ENCODE measurements at regions not wholly inside any gene's neighbourhood (a gene's known extent, or its start where the extent isn't known, plus 50 kb on each side); places are given as distances from the start of the nearest gene placed in this dataset.

DNA sequence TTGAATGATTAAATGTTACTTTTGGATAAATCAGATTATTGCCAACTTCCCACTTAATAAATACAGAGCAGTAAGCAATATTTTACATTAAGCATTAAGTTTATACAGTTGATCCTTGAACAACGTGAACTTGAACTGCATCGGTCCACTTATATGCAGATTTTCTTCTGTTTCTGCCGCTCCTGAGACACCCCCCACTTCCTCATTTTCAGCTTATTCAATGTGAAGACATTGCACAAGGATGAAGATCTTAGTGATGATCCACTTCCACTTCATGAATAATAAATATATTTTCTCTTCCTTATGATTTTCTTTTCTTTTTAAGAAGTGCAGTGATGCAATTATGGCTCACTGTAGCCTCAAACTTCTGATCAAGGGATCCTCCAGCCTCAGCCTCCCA is 167.2 kb downstream of the LINC00237 start:
- Histone ChIP-seq H3K36me3 (no peaks in the 10 kb centered on the region), H3K27ac (no peak overlapping the region), H3K9me3 (ENCODE audit: low read depth) (no peaks in the 10 kb centered on the region), H3K4me1 (ENCODE audit: low read depth) (no peaks in the 10 kb centered on the region), H3K4me3 (no peak overlapping the region), H3K27me3 (no peaks in the 10 kb centered on the region)
- DNase-seq (ENCODE audit: low read depth in 1 of 2, low spot score in 1 of 2), result no peak
- TF ChIP-seq, protein P1, sequence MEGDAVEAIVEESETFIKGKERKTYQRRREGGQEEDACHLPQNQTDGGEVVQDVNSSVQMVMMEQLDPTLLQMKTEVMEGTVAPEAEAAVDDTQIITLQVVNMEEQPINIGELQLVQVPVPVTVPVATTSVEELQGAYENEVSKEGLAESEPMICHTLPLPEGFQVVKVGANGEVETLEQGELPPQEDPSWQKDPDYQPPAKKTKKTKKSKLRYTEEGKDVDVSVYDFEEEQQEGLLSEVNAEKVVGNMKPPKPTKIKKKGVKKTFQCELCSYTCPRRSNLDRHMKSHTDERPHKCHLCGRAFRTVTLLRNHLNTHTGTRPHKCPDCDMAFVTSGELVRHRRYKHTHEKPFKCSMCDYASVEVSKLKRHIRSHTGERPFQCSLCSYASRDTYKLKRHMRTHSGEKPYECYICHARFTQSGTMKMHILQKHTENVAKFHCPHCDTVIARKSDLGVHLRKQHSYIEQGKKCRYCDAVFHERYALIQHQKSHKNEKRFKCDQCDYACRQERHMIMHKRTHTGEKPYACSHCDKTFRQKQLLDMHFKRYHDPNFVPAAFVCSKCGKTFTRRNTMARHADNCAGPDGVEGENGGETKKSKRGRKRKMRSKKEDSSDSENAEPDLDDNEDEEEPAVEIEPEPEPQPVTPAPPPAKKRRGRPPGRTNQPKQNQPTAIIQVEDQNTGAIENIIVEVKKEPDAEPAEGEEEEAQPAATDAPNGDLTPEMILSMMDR (IDR thresholded peaks at IDR 0.05; ENCODE audit: low read depth, low read length), result no peak

DNA sequence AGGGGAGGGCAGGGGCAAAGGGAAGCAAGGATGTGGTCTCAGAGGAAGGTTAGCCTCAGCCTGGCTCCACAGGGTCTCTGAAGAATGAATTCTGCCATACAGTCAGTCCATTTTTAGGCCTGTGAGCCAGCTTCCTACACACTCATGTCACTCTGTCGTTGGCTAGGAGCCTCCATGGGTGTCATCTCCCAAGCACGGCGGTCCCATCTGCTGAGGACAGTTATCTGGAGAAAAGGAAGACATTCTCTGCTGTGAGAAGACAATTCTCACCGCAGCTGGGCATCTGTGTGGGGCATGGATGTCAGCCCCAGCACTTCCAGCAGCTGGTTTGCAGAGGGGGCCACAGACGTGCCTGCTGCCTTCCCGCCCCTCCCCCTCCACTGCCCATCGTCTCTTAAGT is 167.6 kb downstream of the LINC00237 start:
- Histone ChIP-seq H3K4me3 (no peak overlapping the region), H3K9me3 (ENCODE audit: low read depth) (no peaks in the 10 kb centered on the region), H3K27me3 (no peaks in the 10 kb centered on the region), H3K27ac (no peak overlapping the region), H3K36me3 (no peaks in the 10 kb centered on the region), H3K4me1 (ENCODE audit: low read depth) (no peaks in the 10 kb centered on the region)
- no peak for DNase-seq (ENCODE audit: low read depth in 1 of 2, low spot score in 1 of 2)
- TF ChIP-seq, protein P1 (IDR thresholded peaks at IDR 0.05; ENCODE audit: low read depth, low read length), result no peak

DNA sequence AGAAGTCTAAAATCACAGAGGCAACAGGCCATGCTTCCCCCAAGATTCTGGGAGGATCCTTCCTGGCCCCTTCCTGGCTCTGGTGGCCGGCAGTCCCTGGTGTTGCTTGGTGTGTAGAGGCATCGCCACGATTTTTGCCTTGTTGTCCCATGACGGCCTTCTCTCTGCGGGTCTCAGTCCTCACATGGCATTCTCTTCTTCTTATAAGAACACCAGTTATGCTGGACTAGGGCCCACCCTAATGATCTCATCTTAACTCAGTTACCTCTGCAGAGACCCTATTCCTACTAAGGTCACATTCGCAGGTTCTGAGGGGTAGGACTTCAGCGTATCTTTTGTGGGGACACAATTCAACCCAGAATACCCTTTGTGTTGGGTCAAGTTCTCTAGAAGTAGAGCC is 168.0 kb downstream of the LINC00237 start:
- Histone ChIP-seq H3K4me1 (ENCODE audit: low read depth) (no peaks in the 10 kb centered on the region), H3K27me3 (no peaks in the 10 kb centered on the region), H3K27ac (no peak overlapping the region), H3K36me3 (no peaks in the 10 kb centered on the region), H3K4me3 (no peak overlapping the region), H3K9me3 (ENCODE audit: low read depth) (no peaks in the 10 kb centered on the region)
- DNase-seq (ENCODE audit: low read depth in 1 of 2, low spot score in 1 of 2), result no peak
- TF ChIP-seq, protein P1 (IDR thresholded peaks at IDR 0.05; ENCODE audit: low read depth, low read length), result no peak

DNA sequence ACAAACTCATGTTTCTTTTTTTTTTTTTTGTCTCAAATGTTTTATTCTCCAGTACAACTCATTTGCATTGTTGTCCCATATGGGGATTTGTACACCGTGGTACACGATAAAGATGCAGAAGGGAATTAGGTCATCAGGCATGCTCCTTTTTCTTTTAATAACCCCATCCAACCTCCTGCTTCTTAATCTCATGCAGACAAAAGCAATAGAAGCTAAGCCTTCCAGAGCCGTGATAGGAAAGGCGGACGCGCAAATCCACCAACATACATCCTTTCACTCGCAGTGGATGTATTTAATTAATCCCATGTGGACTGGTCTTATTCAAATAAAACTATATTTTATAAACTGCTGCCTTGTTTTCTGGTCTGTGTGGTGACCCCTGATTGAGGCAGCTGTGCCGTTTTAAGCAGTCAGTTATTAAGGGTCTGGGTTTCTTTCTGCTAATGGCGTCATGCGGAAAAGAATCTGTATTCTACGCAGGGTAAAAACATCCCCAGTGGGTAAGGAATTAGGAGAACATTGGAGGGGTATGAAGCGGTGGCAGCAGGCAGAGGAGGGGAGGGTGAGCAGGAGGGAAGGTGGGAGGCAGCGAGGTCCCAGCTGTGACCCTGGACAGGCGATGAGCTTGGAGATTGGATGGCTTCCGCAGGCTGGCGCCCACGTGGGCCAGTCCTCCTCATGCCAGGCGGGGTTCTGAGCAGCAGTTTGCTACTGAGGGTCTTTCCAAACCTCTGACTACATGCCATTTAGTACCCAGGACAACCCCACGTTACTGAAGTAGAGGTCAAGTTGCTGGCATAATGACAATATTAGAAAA is 172.8 kb downstream of the LINC00237 start:
- no peak overlapping the region for H3K27ac ChIP-seq

DNA sequence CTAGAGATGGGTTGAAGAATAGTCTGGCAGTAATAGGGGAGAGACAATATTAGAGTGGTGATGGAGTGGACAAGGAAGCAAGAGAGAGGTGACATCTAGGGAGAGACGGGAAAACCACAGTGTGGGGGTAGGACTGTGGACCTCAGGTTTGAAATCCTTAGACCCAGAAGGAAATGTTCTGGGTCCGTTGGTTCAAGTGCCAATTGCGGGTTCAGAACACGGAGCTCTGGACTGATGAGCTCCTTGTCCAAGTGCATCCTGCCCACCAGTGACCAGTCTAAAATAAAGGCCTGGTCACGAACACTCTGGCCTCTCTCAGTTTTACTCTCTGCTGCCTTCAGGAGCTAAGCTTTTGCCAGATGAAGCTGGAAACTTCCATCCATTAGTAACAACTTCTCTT is 174.0 kb downstream of the LINC00237 start:
- Histone ChIP-seq H3K4me3 (no peak overlapping the region), H3K27ac (no peak overlapping the region), H3K9me3 (ENCODE audit: low read depth) (no peaks in the 10 kb centered on the region), H3K36me3 (no peaks in the 10 kb centered on the region), H3K4me1 (ENCODE audit: low read depth) (no peaks in the 10 kb centered on the region), H3K27me3 (no peaks in the 10 kb centered on the region)
- DNase-seq (ENCODE audit: low read depth in 1 of 2, low spot score in 1 of 2), result no peak
- TF ChIP-seq, protein P1 (IDR thresholded peaks at IDR 0.05; ENCODE audit: low read depth, low read length), result no peak

More for the DNA sequence above, 172.8 kb downstream of the LINC00237 start:
- H3K9me3 ChIP-seq (ENCODE audit: low read depth), result no peaks in the 10 kb centered on the region
- H3K4me3 ChIP-seq, result no peak overlapping the region
- no peaks in the 10 kb centered on the region for H3K27me3 ChIP-seq
- H3K36me3 ChIP-seq, result no peaks in the 10 kb centered on the region
- TF ChIP-seq, protein P1 (IDR thresholded peaks at IDR 0.05; ENCODE audit: low read depth, low read length), result no peak
- H3K4me1 ChIP-seq (ENCODE audit: low read depth), result no peaks in the 10 kb centered on the region
- DNase-seq (ENCODE audit: low read depth in 1 of 2, low spot score in 1 of 2), result no peak
